OCI-LY1 (cell line): ENCODE measurements at regions not wholly inside any gene's neighbourhood (a gene's known extent, or its start where the extent isn't known, plus 50 kb on each side); places are given as distances from the start of the nearest gene placed in this dataset.

Experiments
- CTCF ChIP-seq: fragments of 200-600 bp; sonication (generic), shearing (Covaris generic); IDR thresholded peaks from 2 replicates; pipeline ENCODE4 v1.5.1; 2017; ENCODE audit warnings: mild to moderate bottlenecking, antibody characterized with exemption, low read length, moderate library complexity, mixed read lengths
- EZH2 ChIP-seq: fragments of 200-600 bp; sonication (generic), shearing (Covaris generic); IDR thresholded peaks from 2 replicates; pipeline ENCODE4 v1.8.0; 2017; ENCODE audit warnings: borderline replicate concordance, mixed run types, mild to moderate bottlenecking, antibody characterized with exemption, low read length, moderate library complexity, mixed read lengths

GRCh38 chr17:22484826-22485225 is 792.5 kb downstream of the KCNJ18 start:
- no peak for TF ChIP-seq CTCF
- TF ChIP-seq EZH2: no peak
